ENCODE measurements at regions not wholly inside any gene's neighbourhood (a gene's known extent, or its start where the extent isn't known, plus 50 kb on each side); places are given as distances from the start of the nearest gene placed in this dataset.

GRCh38 chr13:90689111-90689510 lies 658.4 kb upstream of the MIR17HG start:
- Histone ChIP-seq H4K20me1 (ENCODE audit: insufficient read depth, low read length) (no peaks in the 10 kb centered on the region), H3K4me2 (ENCODE audit: low read depth, low read length) (no peak overlapping the region), H3K4me1 (ENCODE audit: control insufficient read depth, insufficient read depth, low read length) (no peaks in the 10 kb centered on the region), H3K56ac (ENCODE audit: extremely low read depth, insufficient read depth, low read length) (no peak overlapping the region), H2BK15ac (ENCODE audit: low read depth, low read length) (no peak overlapping the region), H4K5ac (ENCODE audit: low read depth, low read length) (no peak overlapping the region), H3K27me3 (ENCODE audit: control insufficient read depth, insufficient read depth, low read length) (no peaks in the 10 kb centered on the region), H3K9me1 (ENCODE audit: insufficient read depth, low read length) (no peaks in the 10 kb centered on the region), H3K4ac (ENCODE audit: low read depth, low read length) (no peak overlapping the region), H2AFZ (replicated peaks; ENCODE audit: low read length, poor library complexity) (no peak overlapping the region), H2AK9ac (replicated peaks; ENCODE audit: low read depth, low read length, poor library complexity) (no peak overlapping the region), H2BK20ac (ENCODE audit: low read depth, low read length) (no peak overlapping the region), H3K27ac (ENCODE audit: insufficient read depth, low read length) (no peak overlapping the region), H3K9ac (ENCODE audit: low read depth, low read length) (no peak overlapping the region), H4K91ac (ENCODE audit: insufficient read depth, low read depth, low read length) (no peak overlapping the region), H3K18ac (ENCODE audit: low read depth, low read length) (no peak overlapping the region), H3K36me3 (ENCODE audit: control insufficient read depth, insufficient read depth, low read length) (no peaks in the 10 kb centered on the region), H3K14ac (replicated peaks; ENCODE audit: low read depth, low read length) (no peak overlapping the region), H3K4me3 (ENCODE audit: insufficient read depth, low read depth, low read length) (no peak overlapping the region), H3K23ac (ENCODE audit: low read depth, low read length) (no peak overlapping the region), H2BK5ac (ENCODE audit: low read depth, low read length, poor library complexity, severe bottlenecking) (no peak overlapping the region), H3K9me3 (ENCODE audit: control insufficient read depth, insufficient read depth, low read length) (no peaks in the 10 kb centered on the region; the same call in 1 of the 2 replicates), H2AK5ac (ENCODE audit: low read depth, low read length) (no peak overlapping the region), H4K8ac (ENCODE audit: low read depth in 2 of 2, low read length in 2 of 2) (no peak overlapping the region), H2BK120ac (ENCODE audit: low read depth, low read length) (no peak overlapping the region), H3K79me1 (ENCODE audit: low read depth in 1 of 2, low read length in 2 of 2) (no peaks in the 10 kb centered on the region)
- no TSS peak for BruUV-seq (replicated peaks)
- no CpG with 5 or more reads among the region's 3 CpGs for WGBS, 2 experiments (ENCODE audit: extremely low coverage in 2 of 2, insufficient read length in 1 of 2)
- no peak for TF ChIP-seq POLR2A (IDR thresholded peaks at IDR 0.05; ENCODE audit: low read depth, low read length)
- TF ChIP-seq MAFK (IDR thresholded peaks at IDR 0.05; ENCODE audit: low read depth, low read length) = no peak
- TF ChIP-seq FOS (IDR thresholded peaks at IDR 0.05; ENCODE audit: low read depth, low read length) = no peak
- TF ChIP-seq ELK1 (IDR thresholded peaks at IDR 0.05; ENCODE audit: borderline replicate concordance, low read depth, low read length) = no peak
- no peak for TF ChIP-seq SMC3 (IDR thresholded peaks at IDR 0.05; ENCODE audit: low read depth, low read length)
- TF ChIP-seq, protein P1, sequence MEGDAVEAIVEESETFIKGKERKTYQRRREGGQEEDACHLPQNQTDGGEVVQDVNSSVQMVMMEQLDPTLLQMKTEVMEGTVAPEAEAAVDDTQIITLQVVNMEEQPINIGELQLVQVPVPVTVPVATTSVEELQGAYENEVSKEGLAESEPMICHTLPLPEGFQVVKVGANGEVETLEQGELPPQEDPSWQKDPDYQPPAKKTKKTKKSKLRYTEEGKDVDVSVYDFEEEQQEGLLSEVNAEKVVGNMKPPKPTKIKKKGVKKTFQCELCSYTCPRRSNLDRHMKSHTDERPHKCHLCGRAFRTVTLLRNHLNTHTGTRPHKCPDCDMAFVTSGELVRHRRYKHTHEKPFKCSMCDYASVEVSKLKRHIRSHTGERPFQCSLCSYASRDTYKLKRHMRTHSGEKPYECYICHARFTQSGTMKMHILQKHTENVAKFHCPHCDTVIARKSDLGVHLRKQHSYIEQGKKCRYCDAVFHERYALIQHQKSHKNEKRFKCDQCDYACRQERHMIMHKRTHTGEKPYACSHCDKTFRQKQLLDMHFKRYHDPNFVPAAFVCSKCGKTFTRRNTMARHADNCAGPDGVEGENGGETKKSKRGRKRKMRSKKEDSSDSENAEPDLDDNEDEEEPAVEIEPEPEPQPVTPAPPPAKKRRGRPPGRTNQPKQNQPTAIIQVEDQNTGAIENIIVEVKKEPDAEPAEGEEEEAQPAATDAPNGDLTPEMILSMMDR (conservative IDR thresholded peaks at IDR 0.05; ENCODE audit: low read depth, low read length) = no peak
- TF ChIP-seq BHLHE40 (IDR thresholded peaks at IDR 0.05; ENCODE audit: low read depth, low read length) = no peak
- no peak for TF ChIP-seq CEBPB (IDR thresholded peaks at IDR 0.05; ENCODE audit: low read depth, low read length)
- no peak for TF ChIP-seq NFE2L2 (IDR thresholded peaks at IDR 0.05; ENCODE audit: low read depth, low read length)
- no peak for TF ChIP-seq RAD21 (IDR thresholded peaks at IDR 0.05; ENCODE audit: low read length)
- no peak for TF ChIP-seq CHD1 (IDR thresholded peaks at IDR 0.05; ENCODE audit: low read depth, low read length)
- no peak for TF ChIP-seq MAZ (IDR thresholded peaks at IDR 0.05; ENCODE audit: borderline replicate concordance, low read depth, low read length)
- TF ChIP-seq RCOR1 (IDR thresholded peaks at IDR 0.05; ENCODE audit: insufficient replicate concordance, low read length) = no peak
- TF ChIP-seq, protein P2, sequence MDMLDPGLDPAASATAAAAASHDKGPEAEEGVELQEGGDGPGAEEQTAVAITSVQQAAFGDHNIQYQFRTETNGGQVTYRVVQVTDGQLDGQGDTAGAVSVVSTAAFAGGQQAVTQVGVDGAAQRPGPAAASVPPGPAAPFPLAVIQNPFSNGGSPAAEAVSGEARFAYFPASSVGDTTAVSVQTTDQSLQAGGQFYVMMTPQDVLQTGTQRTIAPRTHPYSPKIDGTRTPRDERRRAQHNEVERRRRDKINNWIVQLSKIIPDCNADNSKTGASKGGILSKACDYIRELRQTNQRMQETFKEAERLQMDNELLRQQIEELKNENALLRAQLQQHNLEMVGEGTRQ (IDR thresholded peaks at IDR 0.05; ENCODE audit: low read depth, low read length) = no peak
- no peak for TF ChIP-seq MXI1 (IDR thresholded peaks at IDR 0.05; ENCODE audit: borderline replicate concordance, low read depth, low read length)
- TF ChIP-seq RFX5 (IDR thresholded peaks at IDR 0.05; ENCODE audit: low read depth, low read length) = no peak
- ATAC-seq (ENCODE audit: low read depth) (no peak), DNase-seq (no peak)
- POLR2A ChIA-PET (ENCODE audit: unreplicated experiment) = no interaction called here
- in situ Hi-C loops (cut with MboI; ENCODE audit: low sequenced_read_pairs) (no loop called here), dilution Hi-C loops (cut with HindIII; ENCODE audit: low sequenced_read_pairs, unreplicated experiment) (no loop called here), intact Hi-C loops (cut with micrococcal nuclease) (no loop called here)
- CTCF ChIA-PET = no interaction called here

Data from IMR-90 (cell line).